ENCODE measurements at regions not wholly inside any gene's neighbourhood (a gene's known extent, or its start where the extent isn't known, plus 50 kb on each side); places are given as distances from the start of the nearest gene placed in this dataset.

- Histone ChIP-seq H3K79me2 (ENCODE audit: insufficient read depth, low read length) (no peaks in the 10 kb centered on the region), H3K4me1 (ENCODE audit: insufficient read depth, low read length) (peaks cover 15% of the 10 kb centered on the region), H3K27ac (ENCODE audit: extremely low read length, insufficient read depth, low read length) (no peak overlapping the region), H3K9ac (ENCODE audit: insufficient read depth, low read depth, low read length) (no peak overlapping the region), H2AFZ (ENCODE audit: low read length) (no peak overlapping the region), H3K9me3 (ENCODE audit: low read length) (no peaks in the 10 kb centered on the region), H3K36me3 (replicated peaks in 1 of 2; ENCODE audit: control insufficient read depth in 1 of 2, insufficient read depth in 2 of 2, low read length in 2 of 2) (peaks cover 1 to 3% of the 10 kb centered on the region in 2 experiments; a peak in 3 of 5 replicates), H3K4me2 (ENCODE audit: low read depth, low read length) (no peak overlapping the region), H3K27me3 (ENCODE audit: control insufficient read depth in 1 of 2, insufficient read depth in 2 of 2, low read length in 2 of 2) (no peaks in the 10 kb centered on the region), H3K4me3 (replicated peaks in 1 of 3; ENCODE audit: insufficient read depth in 1 of 3, low read depth in 2 of 3, low read length in 3 of 3) (no peak overlapping the region), H4K20me1 (ENCODE audit: insufficient read depth, low read length) (peaks cover 11% of the 10 kb centered on the region)
- in situ Hi-C loops (cut with HindIII; ENCODE audit: extremely low pct_ligation_motif_present, low pct_unique_long_range_greater_than_20kb) = no loop called here
- ChIA-PET CTCF (ENCODE audit: low intra/inter-chr PET ratio, low total read pairs) (no interaction called here), POLR2A (no interaction called here)
- no peak for DNase-seq (ENCODE audit: low spot score)
- no peak for FAIRE-seq
- intact Hi-C loops (cut with micrococcal nuclease; ENCODE audit: unreplicated experiment) = no loop called here
- no peak for ATAC-seq
- no TSS peak for BruUV-seq (replicated peaks)
- TF ChIP-seq NFRKB (IDR thresholded peaks at IDR 0.05) = no peak; the same call in 1 of the 2 replicates
- TF ChIP-seq ZNF124 (CRISPR knock-in tag; IDR thresholded peaks at IDR 0.05) = no peak
- TF ChIP-seq GPN1 (CRISPR knock-in tag; IDR thresholded peaks at IDR 0.05; ENCODE audit: borderline replicate concordance) = no peak
These were observed 378.7 kb downstream of the CTTN start for GRCh38 chr11:70776914-70777532.

- CTCF ChIA-PET (ENCODE audit: low intra/inter-chr PET ratio, low total read pairs) = no interaction called here
- H3K4me2 ChIP-seq (ENCODE audit: low read depth, low read length) = no peak overlapping the region
- no peaks in the 10 kb centered on the region for H3K4me1 ChIP-seq (ENCODE audit: insufficient read depth, low read length)
- no peak overlapping the region for H2AFZ ChIP-seq (ENCODE audit: low read length)
- H3K79me2 ChIP-seq (ENCODE audit: insufficient read depth, low read length) = no peaks in the 10 kb centered on the region
- no peak overlapping the region for H3K27ac ChIP-seq (ENCODE audit: extremely low read length, insufficient read depth, low read length)
- POLR2A ChIA-PET = no interaction called here
- H3K9ac ChIP-seq (ENCODE audit: insufficient read depth, low read depth, low read length) = no peak overlapping the region
- no peak overlapping the region for H3K4me3 ChIP-seq (replicated peaks in 1 of 3; ENCODE audit: insufficient read depth in 1 of 3, low read depth in 2 of 3, low read length in 3 of 3)
- ATAC-seq (no peak), FAIRE-seq (no peak), DNase-seq (ENCODE audit: low spot score) (no peak)
- in situ Hi-C loops (cut with HindIII; ENCODE audit: extremely low pct_ligation_motif_present, low pct_unique_long_range_greater_than_20kb) (no loop called here), intact Hi-C loops (cut with micrococcal nuclease; ENCODE audit: unreplicated experiment) (no loop called here)
- BruUV-seq (replicated peaks) = no TSS peak
- WGBS (ENCODE audit: low lambda C conversion rate) = 98% methylated on average over 6 of the region's 7 CpGs
- no peaks in the 10 kb centered on the region for H3K27me3 ChIP-seq (ENCODE audit: control insufficient read depth in 1 of 2, insufficient read depth in 2 of 2, low read length in 2 of 2)
- no peaks in the 10 kb centered on the region for H3K9me3 ChIP-seq (ENCODE audit: low read length)
- H3K36me3 ChIP-seq (replicated peaks in 1 of 2; ENCODE audit: control insufficient read depth in 1 of 2, insufficient read depth in 2 of 2, low read length in 2 of 2) = peaks cover 1 to 3% of the 10 kb centered on the region in 2 experiments; a peak in 3 of 5 replicates
- peaks cover 10% of the 10 kb centered on the region for H4K20me1 ChIP-seq (ENCODE audit: insufficient read depth, low read length)
- TF ChIP-seq CHD4 (IDR thresholded peaks at IDR 0.05; ENCODE audit: borderline replicate concordance, low read length) (no peak), FOSL2 (CRISPR knock-in tag; IDR thresholded peaks at IDR 0.05) (no peak), NFE2L1 (CRISPR knock-in tag; IDR thresholded peaks at IDR 0.05; ENCODE audit: borderline replicate concordance) (no peak), NFIB (CRISPR knock-in tag; IDR thresholded peaks at IDR 0.05; ENCODE audit: borderline replicate concordance) (no peak), PBX2 (CRISPR knock-in tag; IDR thresholded peaks at IDR 0.05) (no peak), CEBPB (IDR thresholded peaks at IDR 0.05; ENCODE audit: borderline replicate concordance, low read depth, low read length) (no peak), ZNF577 (CRISPR knock-in tag; IDR thresholded peaks at IDR 0.05; ENCODE audit: borderline replicate concordance, low read depth) (no peak), ZNF207 (IDR thresholded peaks at IDR 0.05; ENCODE audit: borderline replicate concordance) (no peak), UBTF (CRISPR knock-in tag; IDR thresholded peaks at IDR 0.05) (no peak), ZNF503 (CRISPR knock-in tag; IDR thresholded peaks at IDR 0.05) (no peak), SKI (IDR thresholded peaks at IDR 0.05; ENCODE audit: partially characterized antibody) (no peak), KLF15 (CRISPR knock-in tag; IDR thresholded peaks at IDR 0.05; ENCODE audit: borderline replicate concordance) (no peak)
These were observed 380.6 kb downstream of the CTTN start for GRCh38 chr11:70778883-70779282.
